Mesothelial cell of epicardium (in vitro differentiated cells): ENCODE measurements at regions not wholly inside any gene's neighbourhood (a gene's known extent, or its start where the extent isn't known, plus 50 kb on each side); places are given as distances from the start of the nearest gene placed in this dataset.

ENCODE experiments used
- DNase-seq, 2 experiments: peaks; one replicate each; pipeline ENCODE4 v3.0.0; 2021; ENCODE audit warnings: low spot score in 2 of 2; ENCODE audit not compliant: unreplicated experiment in 2 of 2
- H3K27ac Mint-ChIP-seq: 2 replicates; pipeline ENCODE4 v1.8.0; 2021; ENCODE audit warnings: mixed read lengths
- H3K27me3 Mint-ChIP-seq: 2 replicates; pipeline ENCODE4 v1.8.0; 2021; ENCODE audit warnings: low read depth, mixed read lengths
- H3K36me3 Mint-ChIP-seq: 2 replicates; pipeline ENCODE4 v1.8.0; 2021; ENCODE audit warnings: mixed read lengths
- H3K4me1 Mint-ChIP-seq: 2 replicates; pipeline ENCODE4 v1.8.0; 2021; ENCODE audit warnings: mixed read lengths
- H3K4me3 Mint-ChIP-seq: 2 replicates; pipeline ENCODE4 v1.8.0; 2021; ENCODE audit warnings: mild to moderate bottlenecking, moderate library complexity, mixed read lengths
- H3K9me3 Mint-ChIP-seq: 2 replicates; pipeline ENCODE4 v1.8.0; 2021; ENCODE audit warnings: mixed read lengths
- TF ChIP-seq, protein P1 (sequence below): fragments of 200-600 bp; sonication (generic); IDR thresholded peaks from one replicate; pipeline ENCODE4 v1.5.0; 2021; ENCODE audit warnings: antibody characterized with exemption; ENCODE audit not compliant: unreplicated experiment

DNA sequence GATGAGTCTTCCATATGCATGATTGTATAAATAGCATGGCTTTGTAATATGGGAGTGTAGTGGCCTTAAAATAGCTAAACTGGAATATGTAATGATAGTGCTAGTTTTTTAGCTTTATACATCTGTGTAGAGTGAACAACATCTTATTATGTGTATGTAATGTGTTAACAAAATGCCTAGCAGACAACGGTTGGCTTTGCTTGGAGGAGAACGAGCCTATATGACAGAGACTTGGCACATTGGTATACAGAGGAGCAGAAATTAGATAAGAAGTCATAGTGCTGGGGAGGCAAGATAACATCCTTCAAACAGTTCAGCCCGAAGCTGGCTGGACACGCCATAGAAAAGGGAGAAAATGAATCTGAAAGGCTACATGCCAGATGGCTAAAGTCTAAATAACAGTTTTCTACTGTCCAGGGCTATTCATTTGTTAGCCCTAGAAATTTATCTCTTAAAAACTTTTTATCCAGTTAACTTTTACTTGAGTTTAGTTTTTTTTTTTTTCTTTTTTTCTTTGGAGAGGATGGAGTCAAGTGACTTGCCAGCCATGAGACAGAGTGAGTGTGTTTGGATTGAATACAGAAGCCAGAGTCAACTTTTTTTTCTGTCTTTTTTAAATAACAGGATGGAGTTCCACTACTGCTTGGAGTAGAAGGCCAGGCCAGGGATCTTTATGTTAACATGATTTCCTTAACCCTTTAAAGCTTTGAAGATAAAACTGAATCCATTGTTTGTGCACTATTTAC, 214.4 kb upstream of the ACTBL2 start:
- Mint-ChIP-seq H3K36me3 (no peaks in the 10 kb centered on the region), H3K4me3 (no peak overlapping the region), H3K9me3 (no peaks in the 10 kb centered on the region), H3K27ac (peak overlapping the region; percentile 66), H3K27me3 (no peaks in the 10 kb centered on the region), H3K4me1 (peaks cover 46% of the 10 kb centered on the region)
- TF ChIP-seq, protein P1, sequence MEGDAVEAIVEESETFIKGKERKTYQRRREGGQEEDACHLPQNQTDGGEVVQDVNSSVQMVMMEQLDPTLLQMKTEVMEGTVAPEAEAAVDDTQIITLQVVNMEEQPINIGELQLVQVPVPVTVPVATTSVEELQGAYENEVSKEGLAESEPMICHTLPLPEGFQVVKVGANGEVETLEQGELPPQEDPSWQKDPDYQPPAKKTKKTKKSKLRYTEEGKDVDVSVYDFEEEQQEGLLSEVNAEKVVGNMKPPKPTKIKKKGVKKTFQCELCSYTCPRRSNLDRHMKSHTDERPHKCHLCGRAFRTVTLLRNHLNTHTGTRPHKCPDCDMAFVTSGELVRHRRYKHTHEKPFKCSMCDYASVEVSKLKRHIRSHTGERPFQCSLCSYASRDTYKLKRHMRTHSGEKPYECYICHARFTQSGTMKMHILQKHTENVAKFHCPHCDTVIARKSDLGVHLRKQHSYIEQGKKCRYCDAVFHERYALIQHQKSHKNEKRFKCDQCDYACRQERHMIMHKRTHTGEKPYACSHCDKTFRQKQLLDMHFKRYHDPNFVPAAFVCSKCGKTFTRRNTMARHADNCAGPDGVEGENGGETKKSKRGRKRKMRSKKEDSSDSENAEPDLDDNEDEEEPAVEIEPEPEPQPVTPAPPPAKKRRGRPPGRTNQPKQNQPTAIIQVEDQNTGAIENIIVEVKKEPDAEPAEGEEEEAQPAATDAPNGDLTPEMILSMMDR = no peak
- DNase-seq = no peak

DNA sequence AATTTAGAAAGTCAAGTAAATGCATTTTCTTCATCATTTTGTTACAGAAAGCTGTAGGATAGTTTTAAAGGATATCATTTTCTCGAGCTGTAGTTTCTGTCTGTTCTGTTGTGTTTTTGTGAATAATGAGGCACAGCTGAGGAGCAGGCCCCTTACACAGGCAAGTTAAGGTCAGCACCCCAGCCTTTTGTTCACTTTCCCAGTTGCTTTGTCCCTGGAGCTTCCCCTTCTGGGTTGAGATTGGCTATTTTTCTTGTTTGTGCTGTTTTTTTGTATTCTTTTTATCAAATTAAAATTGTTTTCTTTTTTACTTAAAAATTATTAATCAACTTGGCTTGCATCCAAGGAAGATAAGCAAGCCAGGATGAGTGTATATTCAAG, 213.8 kb upstream of the ACTBL2 start:
- no peaks in the 10 kb centered on the region for H3K36me3 Mint-ChIP-seq
- TF ChIP-seq, protein P1 = no peak
- H3K27me3 Mint-ChIP-seq = no peaks in the 10 kb centered on the region
- H3K4me1 Mint-ChIP-seq = peaks cover 50% of the 10 kb centered on the region
- DNase-seq = no peak
- no peaks in the 10 kb centered on the region for H3K9me3 Mint-ChIP-seq
- H3K27ac Mint-ChIP-seq = peak overlapping the region; percentile 53
- no peak overlapping the region for H3K4me3 Mint-ChIP-seq

DNA sequence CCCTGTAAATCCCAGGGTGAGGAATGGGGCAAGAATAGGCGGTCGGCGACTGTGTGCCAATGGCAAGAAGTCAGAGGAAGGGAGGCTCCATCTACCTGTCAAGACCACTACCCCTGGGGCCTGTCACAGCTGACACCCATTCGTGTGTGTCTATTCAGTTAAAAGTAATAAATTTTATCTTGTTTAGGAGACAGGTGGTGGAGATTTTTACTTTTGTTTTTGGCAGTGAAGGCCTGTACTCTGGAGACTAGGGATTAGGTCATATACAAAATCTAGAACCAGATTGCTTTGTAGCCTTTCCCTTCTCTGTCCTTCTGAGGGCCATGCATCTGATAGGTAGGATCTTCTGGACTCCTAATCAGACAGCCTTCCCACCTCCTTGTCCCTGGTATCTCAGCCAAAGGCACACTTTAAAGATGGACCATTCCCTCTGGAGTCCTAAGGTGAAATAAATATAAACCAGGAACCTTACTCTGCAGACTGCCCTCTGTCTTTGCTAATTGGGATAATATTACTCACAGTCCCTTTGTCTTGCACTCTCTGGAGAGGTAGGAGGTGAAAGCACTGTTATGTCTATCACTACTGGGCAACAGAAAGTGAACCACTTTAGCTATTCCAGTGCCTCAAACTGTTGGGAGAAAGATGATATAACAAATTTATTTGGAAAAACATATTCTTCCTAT, 213.2 kb upstream of the ACTBL2 start:
- Mint-ChIP-seq H3K36me3 (no peaks in the 10 kb centered on the region), H3K9me3 (no peaks in the 10 kb centered on the region), H3K4me3 (no peak overlapping the region), H3K27ac (peak overlapping the region; percentile 81), H3K27me3 (no peaks in the 10 kb centered on the region), H3K4me1 (peaks cover 55% of the 10 kb centered on the region)
- no peak for DNase-seq
- TF ChIP-seq, protein P1 = no peak

DNA sequence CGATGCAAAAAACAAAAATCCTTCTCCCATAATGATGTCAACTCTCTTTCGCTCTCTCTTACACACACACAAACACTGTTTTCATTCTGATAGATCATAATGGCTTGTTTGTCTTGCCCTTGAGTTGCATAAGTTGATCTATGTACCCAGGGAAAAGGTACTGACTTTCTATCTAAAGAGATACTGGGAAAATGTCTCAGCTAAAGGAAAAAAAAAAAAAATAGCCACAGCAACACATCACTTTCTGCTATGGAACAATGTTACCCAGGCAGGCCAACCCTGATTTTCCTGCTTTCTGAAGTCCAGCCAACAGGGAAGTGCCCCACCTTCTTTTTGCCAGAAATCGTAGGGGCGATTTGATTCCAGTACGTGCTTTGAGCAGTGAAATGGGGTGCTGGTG, 212.6 kb upstream of the ACTBL2 start:
- DNase-seq = no peak
- peaks cover 58% of the 10 kb centered on the region for H3K4me1 Mint-ChIP-seq
- peak overlapping the region; percentile 81 for H3K27ac Mint-ChIP-seq
- H3K9me3 Mint-ChIP-seq = no peaks in the 10 kb centered on the region
- no peaks in the 10 kb centered on the region for H3K36me3 Mint-ChIP-seq
- no peaks in the 10 kb centered on the region for H3K27me3 Mint-ChIP-seq
- TF ChIP-seq, protein P1 = no peak
- no peak overlapping the region for H3K4me3 Mint-ChIP-seq

DNA sequence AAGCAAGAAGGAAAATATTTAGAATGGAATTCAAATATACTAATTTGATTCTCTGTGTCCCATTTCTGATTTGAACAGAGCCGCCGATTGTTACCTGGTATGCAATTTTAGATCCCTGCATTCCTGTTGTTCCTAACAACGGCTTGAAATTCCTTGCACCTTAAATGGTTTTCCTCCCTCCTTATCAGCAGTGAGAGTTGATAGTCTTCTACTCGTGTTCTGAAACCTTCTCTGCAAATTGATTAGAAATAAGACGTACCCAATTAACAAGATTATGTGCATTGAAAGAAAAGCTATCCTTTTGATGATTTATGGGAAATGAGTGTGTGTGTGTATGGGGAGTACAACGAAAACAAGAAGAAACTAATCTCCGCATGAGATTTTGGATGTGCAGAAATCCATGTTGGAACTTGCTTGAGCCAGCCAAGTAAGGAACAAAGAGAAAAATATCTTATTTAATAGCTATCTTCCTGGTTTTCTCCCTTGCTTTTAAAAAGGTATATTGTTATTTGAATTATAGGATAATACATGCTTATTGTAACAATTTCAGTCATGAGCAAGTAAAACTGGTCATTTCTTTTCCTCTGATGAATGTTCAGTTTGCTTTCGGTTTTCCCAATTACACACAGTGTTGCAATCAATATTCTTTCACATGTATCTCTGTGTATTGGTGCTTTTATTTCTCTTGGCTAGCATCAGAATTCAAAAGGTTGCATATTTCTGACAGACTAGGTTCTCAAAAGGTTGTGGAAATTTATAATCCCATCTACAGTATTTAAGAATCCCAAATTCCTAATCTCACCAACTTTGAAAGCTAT, 211.1 kb upstream of the ACTBL2 start:
- Mint-ChIP-seq H3K27ac (peak overlapping the region; percentile 86), H3K9me3 (no peaks in the 10 kb centered on the region), H3K4me3 (peak overlapping the region; percentile 40), H3K4me1 (peaks cover 62% of the 10 kb centered on the region), H3K36me3 (no peaks in the 10 kb centered on the region), H3K27me3 (no peaks in the 10 kb centered on the region)
- TF ChIP-seq, protein P1 = no peak
- DNase-seq = no peak
